PC-9 (cell line): ENCODE measurements at regions not wholly inside any gene's neighbourhood (a gene's known extent, or its start where the extent isn't known, plus 50 kb on each side); places are given as distances from the start of the nearest gene placed in this dataset.

ENCODE experiments used
- BruUV-seq: library from RNA; stranded (reverse); fragments of 400-500 nt; replicated peaks from 2 replicates; lab custom pipeline; 2021; lab: Mats Ljungman, UMichigan
- CTCF ChIA-PET: fragments of 300-600 bp; sonication (Branson Sonifier 250); formaldehyde crosslinking; loops from one replicate; lab custom pipeline; 2022; ENCODE audit warnings: antibody characterized with exemption; lab: Charles Lee
- POLR2A ChIA-PET: fragments of 300-600 bp; sonication (Branson Sonifier 250); formaldehyde crosslinking; loops from one replicate; lab custom pipeline; 2022; ENCODE audit warnings: antibody characterized with exemption; ENCODE audit not compliant: unreplicated experiment; lab: Charles Lee
- DNase-seq, 2 experiments: peaks; one replicate each; pipeline versions ENCODE4 v3.0.0 to v3.0.0-alpha.2; 2015 to 2022; ENCODE audit warnings: mixed read lengths in 1 of 2
- H2AFZ ChIP-seq: fragments of 200-600 bp; sonication (generic); 2 replicates; pipeline ENCODE4 v1.8.1; 2017; ENCODE audit warnings: antibody characterized with exemption
- H3F3A ChIP-seq: fragments of 200-600 bp; sonication (generic); 2 replicates; pipeline ENCODE4 v1.8.1; 2017; ENCODE audit warnings: antibody characterized with exemption, mild to moderate bottlenecking, low read depth; ENCODE audit not compliant: insufficient read depth
- H3K27ac ChIP-seq: fragments of 200-600 bp; sonication (generic); 2 replicates; pipeline ENCODE4 v1.6.1; 2016; ENCODE audit warnings: mixed run types
- H3K27me3 ChIP-seq: fragments of 200-600 bp; sonication (generic); 2 replicates; pipeline ENCODE4 v1.6.1; 2016; ENCODE audit warnings: low read depth, mixed run types; ENCODE audit not compliant: insufficient read depth
- H3K36me3 ChIP-seq: fragments of 200-600 bp; sonication (generic); 2 replicates; pipeline ENCODE4 v1.6.1; 2016; ENCODE audit warnings: low read depth, mixed run types
- H3K4me1 ChIP-seq: fragments of 200-600 bp; sonication (generic); replicated peaks from 2 replicates; pipeline ENCODE4 v1.6.1; 2016; ENCODE audit warnings: mixed run types; ENCODE audit not compliant: insufficient read depth
- H3K4me2 ChIP-seq: fragments of 200-600 bp; sonication (generic); 2 replicates; pipeline ENCODE4 v1.6.1; 2017; ENCODE audit warnings: mixed run types
- H3K4me3 ChIP-seq: fragments of 200-600 bp; sonication (generic); 2 replicates; pipeline ENCODE4 v1.6.1; 2016; ENCODE audit warnings: mixed run types
- H3K79me2 ChIP-seq: fragments of 200-600 bp; sonication (generic); 2 replicates; pipeline ENCODE4 v1.6.1; 2017; ENCODE audit warnings: low read depth, mixed run types
- H3K9me2 ChIP-seq: fragments of 200-600 bp; sonication (generic); 2 replicates; pipeline ENCODE4 v1.8.1; 2017; ENCODE audit warnings: mild to moderate bottlenecking; ENCODE audit not compliant: insufficient read depth
- H3K9me3 ChIP-seq: fragments of 200-600 bp; sonication (generic); 2 replicates; pipeline ENCODE4 v1.8.1; 2016; ENCODE audit warnings: low read depth; ENCODE audit not compliant: insufficient read depth
- H4K20me1 ChIP-seq: fragments of 200-600 bp; sonication (generic); 2 replicates; pipeline ENCODE4 v1.8.1; 2017; ENCODE audit not compliant: insufficient read depth
- EZH2 ChIP-seq: fragments of 200-600 bp; sonication (generic); IDR thresholded peaks from 2 replicates; pipeline ENCODE4 v1.8.0; 2017; ENCODE audit warnings: antibody characterized with exemption, low read depth
- intact Hi-C: fragments of 100-400 bp; cut with micrococcal nuclease; formaldehyde crosslinking; loops from one replicate; pipeline ENCODE4 v1.10.0; 2022; ENCODE audit not compliant: unreplicated experiment
- TF ChIP-seq, protein P1 (sequence below): fragments of 200-600 bp; sonication (generic); conservative IDR thresholded peaks from 2 replicates; pipeline ENCODE4 v1.6.1; 2017; ENCODE audit warnings: mixed run types, antibody characterized with exemption, mild to moderate bottlenecking, moderate library complexity

DNA sequence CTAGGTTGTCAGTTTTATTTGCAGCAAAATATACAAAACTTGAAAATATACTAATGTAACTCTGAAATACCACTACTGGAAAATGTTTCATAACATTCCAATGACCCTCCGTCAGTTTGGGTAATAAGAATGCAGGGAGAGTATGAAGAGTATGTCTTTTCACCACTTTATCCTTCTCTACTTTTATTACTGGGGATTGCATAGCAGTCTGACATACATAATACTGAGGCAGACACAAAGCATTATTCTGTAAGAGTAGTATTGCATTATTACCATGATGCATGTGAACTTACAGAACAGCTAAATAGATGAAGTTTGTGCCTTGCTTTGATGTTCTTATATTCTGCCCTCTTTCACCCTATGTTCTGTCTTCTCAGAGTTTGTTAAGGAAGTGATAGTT lies 151.8 kb upstream of the TPK1 start:
- no peak overlapping the region for H3K27ac ChIP-seq
- no peaks in the 10 kb centered on the region for H3K4me1 ChIP-seq
- no peak overlapping the region for H3K4me3 ChIP-seq
- H2AFZ ChIP-seq: no peak overlapping the region
- no peaks in the 10 kb centered on the region for H4K20me1 ChIP-seq
- H3F3A ChIP-seq: no peaks in the 10 kb centered on the region
- no peaks in the 10 kb centered on the region for H3K9me3 ChIP-seq
- TF ChIP-seq, protein P1, sequence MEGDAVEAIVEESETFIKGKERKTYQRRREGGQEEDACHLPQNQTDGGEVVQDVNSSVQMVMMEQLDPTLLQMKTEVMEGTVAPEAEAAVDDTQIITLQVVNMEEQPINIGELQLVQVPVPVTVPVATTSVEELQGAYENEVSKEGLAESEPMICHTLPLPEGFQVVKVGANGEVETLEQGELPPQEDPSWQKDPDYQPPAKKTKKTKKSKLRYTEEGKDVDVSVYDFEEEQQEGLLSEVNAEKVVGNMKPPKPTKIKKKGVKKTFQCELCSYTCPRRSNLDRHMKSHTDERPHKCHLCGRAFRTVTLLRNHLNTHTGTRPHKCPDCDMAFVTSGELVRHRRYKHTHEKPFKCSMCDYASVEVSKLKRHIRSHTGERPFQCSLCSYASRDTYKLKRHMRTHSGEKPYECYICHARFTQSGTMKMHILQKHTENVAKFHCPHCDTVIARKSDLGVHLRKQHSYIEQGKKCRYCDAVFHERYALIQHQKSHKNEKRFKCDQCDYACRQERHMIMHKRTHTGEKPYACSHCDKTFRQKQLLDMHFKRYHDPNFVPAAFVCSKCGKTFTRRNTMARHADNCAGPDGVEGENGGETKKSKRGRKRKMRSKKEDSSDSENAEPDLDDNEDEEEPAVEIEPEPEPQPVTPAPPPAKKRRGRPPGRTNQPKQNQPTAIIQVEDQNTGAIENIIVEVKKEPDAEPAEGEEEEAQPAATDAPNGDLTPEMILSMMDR: no peak
- no peaks in the 10 kb centered on the region for H3K36me3 ChIP-seq
- H3K4me2 ChIP-seq: no peak overlapping the region
- BruUV-seq: no TSS peak
- H3K9me2 ChIP-seq: no peaks in the 10 kb centered on the region
- intact Hi-C loops: no loop called here
- no peaks in the 10 kb centered on the region for H3K27me3 ChIP-seq
- CTCF ChIA-PET: no interaction called here
- POLR2A ChIA-PET: no interaction called here
- no peaks in the 10 kb centered on the region for H3K79me2 ChIP-seq
- no peak for DNase-seq

DNA sequence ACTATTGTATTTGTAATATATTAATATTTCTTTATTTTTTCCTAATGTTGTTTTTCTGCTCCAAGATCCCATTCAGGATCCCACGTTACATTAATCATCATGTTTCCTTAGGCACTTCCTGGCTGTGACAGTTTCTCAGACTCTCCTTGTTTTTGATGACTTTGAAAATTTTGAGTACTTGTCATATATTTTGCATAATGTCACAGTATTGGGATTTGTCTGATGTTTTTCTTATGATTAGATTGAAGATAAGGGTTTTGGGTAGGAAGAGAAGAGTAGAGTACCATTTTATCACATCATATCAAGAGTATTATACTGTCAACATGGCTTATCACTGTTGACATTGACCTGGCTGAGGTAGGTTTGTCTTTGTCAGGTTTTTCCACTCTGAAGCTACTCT lies 146.3 kb upstream of the TPK1 start:
- TF ChIP-seq, protein P1: no peak
- TF ChIP-seq EZH2: no peak
- Histone ChIP-seq H3K36me3 (no peaks in the 10 kb centered on the region), H3K4me2 (no peak overlapping the region), H3K4me1 (no peaks in the 10 kb centered on the region), H3K9me2 (no peaks in the 10 kb centered on the region), H3K9me3 (0 out of 2 replicates have a peak, but pooled peaks cover 4% of the 10 kb centered on the region), H4K20me1 (no peaks in the 10 kb centered on the region), H3K27ac (no peak overlapping the region), H3K4me3 (no peak overlapping the region), H3K79me2 (no peaks in the 10 kb centered on the region), H2AFZ (no peak overlapping the region), H3K27me3 (no peaks in the 10 kb centered on the region), H3F3A (no peaks in the 10 kb centered on the region)
- ChIA-PET CTCF (no interaction called here), POLR2A (no interaction called here)
- intact Hi-C loops: no loop called here
- BruUV-seq: no TSS peak
- DNase-seq: no peak

DNA sequence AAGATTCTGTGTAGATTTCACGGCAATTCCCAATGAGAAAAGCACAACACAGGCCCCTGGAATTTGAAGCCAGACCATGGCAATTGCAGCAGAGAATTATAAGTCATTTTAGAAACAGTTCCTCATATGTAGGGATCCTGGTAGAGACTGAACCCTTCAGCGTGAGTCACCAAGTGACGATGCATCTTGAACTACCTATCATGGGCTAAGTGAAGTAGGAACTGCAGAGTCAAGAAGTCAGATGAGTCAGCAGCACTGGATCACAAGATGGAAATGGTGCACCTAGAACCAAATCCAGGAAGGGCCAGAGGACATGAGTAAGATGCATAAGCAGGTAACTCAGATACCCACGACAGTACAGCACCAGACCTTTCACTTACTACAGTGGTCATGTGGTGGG lies 140.0 kb upstream of the TPK1 start:
- Histone ChIP-seq H4K20me1 (no peaks in the 10 kb centered on the region), H3K4me3 (no peak overlapping the region), H2AFZ (no peak overlapping the region), H3K4me2 (no peak overlapping the region), H3K79me2 (no peaks in the 10 kb centered on the region), H3K27ac (no peak overlapping the region), H3K9me2 (no peaks in the 10 kb centered on the region), H3K9me3 (0 out of 2 replicates have a peak, but pooled peaks cover 3% of the 10 kb centered on the region), H3K27me3 (no peaks in the 10 kb centered on the region), H3K36me3 (no peaks in the 10 kb centered on the region), H3F3A (no peaks in the 10 kb centered on the region), H3K4me1 (no peaks in the 10 kb centered on the region)
- DNase-seq: no peak
- intact Hi-C loops: no loop called here
- ChIA-PET POLR2A (no interaction called here), CTCF (no interaction called here)
- TF ChIP-seq, protein P1: no peak
- TF ChIP-seq EZH2: no peak
- BruUV-seq: no TSS peak
